ENCODE measurements at regions not wholly inside any gene's neighbourhood (a gene's known extent, or its start where the extent isn't known, plus 50 kb on each side); places are given as distances from the start of the nearest gene placed in this dataset.
"Not testable (repeated sequence)": the region's sequence is repeated elsewhere in the genome, so short reads cannot be mapped to it uniquely, and the experiment has no call there.

DNA sequence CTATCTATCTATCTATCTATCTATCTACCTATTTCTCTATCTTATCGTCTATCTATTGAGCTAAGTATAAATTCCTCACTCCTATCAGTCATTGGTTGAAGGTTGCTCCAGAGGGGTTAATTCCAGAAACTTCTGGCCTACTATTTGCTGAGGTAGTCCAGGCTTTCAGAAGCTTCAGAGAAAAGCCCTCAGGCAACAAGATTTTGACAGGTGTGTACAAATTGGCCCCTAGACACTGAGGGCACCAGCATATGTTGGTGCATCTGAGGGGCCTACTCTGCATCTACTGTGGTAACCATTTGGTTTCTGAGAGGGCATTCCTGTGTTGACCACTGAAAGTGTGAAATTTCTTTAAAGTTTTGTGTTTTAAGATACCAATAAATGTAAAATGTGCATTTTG is 265.2 kb upstream of the B3GALT2 start:
- TF ChIP-seq, protein P1, sequence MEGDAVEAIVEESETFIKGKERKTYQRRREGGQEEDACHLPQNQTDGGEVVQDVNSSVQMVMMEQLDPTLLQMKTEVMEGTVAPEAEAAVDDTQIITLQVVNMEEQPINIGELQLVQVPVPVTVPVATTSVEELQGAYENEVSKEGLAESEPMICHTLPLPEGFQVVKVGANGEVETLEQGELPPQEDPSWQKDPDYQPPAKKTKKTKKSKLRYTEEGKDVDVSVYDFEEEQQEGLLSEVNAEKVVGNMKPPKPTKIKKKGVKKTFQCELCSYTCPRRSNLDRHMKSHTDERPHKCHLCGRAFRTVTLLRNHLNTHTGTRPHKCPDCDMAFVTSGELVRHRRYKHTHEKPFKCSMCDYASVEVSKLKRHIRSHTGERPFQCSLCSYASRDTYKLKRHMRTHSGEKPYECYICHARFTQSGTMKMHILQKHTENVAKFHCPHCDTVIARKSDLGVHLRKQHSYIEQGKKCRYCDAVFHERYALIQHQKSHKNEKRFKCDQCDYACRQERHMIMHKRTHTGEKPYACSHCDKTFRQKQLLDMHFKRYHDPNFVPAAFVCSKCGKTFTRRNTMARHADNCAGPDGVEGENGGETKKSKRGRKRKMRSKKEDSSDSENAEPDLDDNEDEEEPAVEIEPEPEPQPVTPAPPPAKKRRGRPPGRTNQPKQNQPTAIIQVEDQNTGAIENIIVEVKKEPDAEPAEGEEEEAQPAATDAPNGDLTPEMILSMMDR (IDR thresholded peaks at IDR 0.05; ENCODE audit: borderline replicate concordance, insufficient read depth, low read depth, low read length), result no peak
- no peak overlapping the region for H3K4me3 ChIP-seq (ENCODE audit: low read depth, low read length)

DNA sequence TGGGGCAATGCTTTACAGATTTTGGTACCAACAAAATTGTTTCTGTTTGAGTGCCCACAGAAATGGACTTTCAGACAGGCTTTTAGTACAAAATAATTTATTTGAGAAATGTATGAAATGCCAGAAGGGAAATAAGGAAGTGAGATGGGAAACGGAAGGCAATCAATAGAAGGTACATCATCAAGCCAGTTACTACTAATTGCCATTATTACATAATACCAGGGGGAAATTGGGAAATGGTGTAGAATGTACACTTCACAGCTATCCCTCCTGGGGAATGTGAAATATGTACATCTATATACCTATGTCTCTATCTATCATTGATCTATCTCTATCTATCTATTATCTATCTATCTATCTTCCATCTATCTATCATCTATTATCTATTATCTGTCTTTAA is 264.6 kb upstream of the B3GALT2 start:
- no peak overlapping the region for H3K4me3 ChIP-seq (ENCODE audit: low read depth, low read length)
- TF ChIP-seq, protein P1 (IDR thresholded peaks at IDR 0.05; ENCODE audit: borderline replicate concordance, insufficient read depth, low read depth, low read length), result no peak

DNA sequence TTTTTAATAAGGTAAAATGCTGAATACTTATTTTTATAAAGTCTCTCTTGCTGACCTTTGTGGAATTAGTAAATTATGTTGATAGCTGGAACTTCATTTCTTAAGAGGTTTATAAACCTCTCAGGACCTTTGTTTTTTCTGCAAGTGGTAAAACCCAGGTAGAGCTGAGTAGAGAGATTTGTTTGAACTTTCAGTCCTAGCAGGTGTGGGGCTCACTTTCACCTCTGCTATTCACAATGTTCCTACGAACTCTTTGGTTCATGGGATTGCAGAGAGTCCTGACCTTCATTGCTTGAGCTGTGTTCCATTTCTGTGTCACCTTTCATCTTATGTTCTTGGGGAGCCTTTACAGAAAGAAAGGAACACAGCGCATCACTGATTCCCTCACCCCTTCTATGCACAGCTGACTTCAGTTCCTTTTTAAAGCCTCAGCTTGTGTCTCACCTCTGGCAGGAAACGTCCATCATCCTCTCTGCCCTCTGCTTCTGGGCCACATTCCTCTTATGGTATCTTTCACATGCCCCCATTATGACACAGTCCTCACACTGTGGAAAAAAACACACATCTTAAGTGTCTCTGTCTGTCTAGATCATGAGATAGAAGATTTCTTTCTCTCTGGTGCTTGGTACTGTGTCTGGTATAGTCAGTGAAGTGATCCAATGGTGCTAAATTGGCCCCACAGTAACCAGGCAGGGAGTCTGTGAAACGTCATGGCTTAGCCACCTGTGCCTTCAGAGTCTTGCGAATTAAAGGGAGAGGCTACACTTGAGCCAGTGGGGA is 262.5 kb upstream of the B3GALT2 start:
- TF ChIP-seq, protein P1 (IDR thresholded peaks at IDR 0.05; ENCODE audit: borderline replicate concordance, insufficient read depth, low read depth, low read length), result no peak
- H3K4me3 ChIP-seq (ENCODE audit: low read depth, low read length), result no peak overlapping the region

DNA sequence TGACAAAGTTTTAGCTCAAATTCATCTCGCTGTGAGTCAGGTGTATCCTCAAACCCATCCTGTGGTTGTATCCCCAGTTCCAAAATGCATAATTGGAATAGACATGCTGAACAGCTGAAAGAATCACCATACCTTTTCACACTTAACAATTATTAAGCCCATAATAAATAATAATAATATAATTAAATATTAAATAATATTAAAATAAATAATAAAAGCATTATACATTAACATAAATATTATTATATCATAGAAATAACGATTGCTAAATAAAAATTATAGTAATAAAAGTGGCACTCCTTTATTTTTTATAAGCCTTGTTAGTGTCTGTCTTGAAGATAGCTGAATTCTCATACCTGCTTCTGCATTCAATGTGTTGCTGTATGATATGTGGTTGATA is 257.5 kb upstream of the B3GALT2 start:
- no peak overlapping the region for H3K4me3 ChIP-seq (ENCODE audit: low read depth, low read length)
- TF ChIP-seq, protein P1 (IDR thresholded peaks at IDR 0.05; ENCODE audit: borderline replicate concordance, insufficient read depth, low read depth, low read length), result no peak

DNA sequence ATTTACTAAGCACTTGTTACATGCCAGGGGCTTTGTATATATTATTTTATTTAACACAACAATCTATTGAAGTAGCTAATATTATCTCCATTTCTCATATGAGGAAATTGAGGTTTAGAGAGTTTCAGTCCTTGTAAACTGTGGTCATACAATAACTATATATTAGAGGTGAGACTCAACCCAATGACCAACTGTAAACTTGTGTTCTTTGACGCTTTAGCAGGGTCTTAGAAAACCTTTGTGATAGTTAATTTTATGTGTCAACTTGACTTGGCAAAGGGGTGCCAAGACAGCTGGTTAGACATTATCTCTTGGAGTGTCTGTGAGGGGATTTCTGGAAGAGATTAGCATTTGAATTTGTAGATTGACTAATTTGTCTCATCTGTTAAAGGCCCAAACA is 252.4 kb upstream of the B3GALT2 start:
- TF ChIP-seq, protein P1 (IDR thresholded peaks at IDR 0.05; ENCODE audit: borderline replicate concordance, insufficient read depth, low read depth, low read length), result no peak
- H3K4me3 ChIP-seq (ENCODE audit: low read depth, low read length), result no peak overlapping the region

DNA sequence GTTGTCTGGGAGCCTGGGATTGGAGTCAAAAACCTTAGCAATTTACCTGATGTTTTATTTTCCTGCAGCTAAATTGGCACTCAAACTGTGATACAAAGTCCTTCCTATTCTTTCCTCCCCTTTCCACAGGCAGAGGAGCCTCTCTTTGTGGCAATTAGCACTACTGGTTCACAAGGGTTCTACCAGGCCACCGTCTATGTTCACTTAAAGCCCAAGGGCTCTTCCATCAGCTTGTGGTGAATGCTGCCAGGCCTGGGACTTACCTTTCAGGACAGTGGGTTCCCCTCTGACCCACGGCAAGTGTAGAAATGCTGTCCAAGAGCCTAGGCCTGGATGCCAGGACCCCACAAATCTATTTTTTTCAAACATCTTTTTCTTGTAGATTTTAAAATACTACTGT is 251.9 kb upstream of the B3GALT2 start:
- TF ChIP-seq, protein P1 (IDR thresholded peaks at IDR 0.05; ENCODE audit: borderline replicate concordance, insufficient read depth, low read depth, low read length), result no peak
- H3K4me3 ChIP-seq (ENCODE audit: low read depth, low read length), result no peak overlapping the region

DNA sequence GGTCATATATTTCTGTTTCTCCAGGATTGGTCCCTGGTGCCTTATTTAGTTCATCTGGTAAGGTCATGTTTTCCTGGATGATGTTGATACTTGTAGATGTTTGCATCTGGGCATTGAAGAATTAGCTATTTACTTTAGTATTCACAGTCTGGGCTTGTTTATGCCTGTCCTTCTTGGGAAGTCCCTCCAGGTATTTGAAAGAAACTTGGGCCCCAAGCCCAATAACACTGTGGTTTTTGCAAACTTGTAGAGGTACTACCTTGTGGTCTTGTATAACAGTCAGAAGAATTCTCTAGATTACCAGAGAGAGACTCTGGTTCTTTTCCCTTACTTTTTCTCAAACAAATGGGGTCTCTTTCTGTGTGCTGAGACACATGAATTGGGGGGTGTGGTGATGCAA is 251.4 kb upstream of the B3GALT2 start:
- H3K4me3 ChIP-seq (ENCODE audit: low read depth, low read length), result no peak overlapping the region
- TF ChIP-seq, protein P1 (IDR thresholded peaks at IDR 0.05; ENCODE audit: borderline replicate concordance, insufficient read depth, low read depth, low read length), result no peak

DNA sequence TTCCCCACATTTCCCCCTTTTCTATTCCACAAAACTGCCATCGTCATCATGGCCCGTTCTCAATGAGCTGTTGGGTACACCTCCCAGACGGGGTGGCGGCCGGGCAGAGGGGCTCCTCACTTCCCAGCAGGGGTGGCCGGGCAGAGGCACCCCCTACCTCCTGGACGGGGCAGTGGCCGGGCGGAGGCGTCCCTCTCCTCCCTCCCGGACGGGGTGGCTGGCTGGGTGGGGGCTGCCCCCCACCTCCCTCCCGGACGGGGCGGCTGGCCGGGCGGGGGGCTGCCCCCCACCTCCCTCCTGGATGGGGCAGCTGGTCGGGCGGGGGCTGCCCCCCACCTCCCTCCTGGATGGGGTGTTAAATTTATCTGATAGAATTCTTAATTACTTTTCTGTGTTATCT is 250.9 kb upstream of the B3GALT2 start:
- not testable (repeated sequence) for H3K4me3 ChIP-seq (ENCODE audit: low read depth, low read length)

Data from GM12875 (cell line).